ENCODE measurements at regions not wholly inside any gene's neighbourhood (a gene's known extent, or its start where the extent isn't known, plus 50 kb on each side); places are given as distances from the start of the nearest gene placed in this dataset.
A peak's percentile ranks its signal among the peaks of the same experiment; 100 is the strongest.

GRCh38 chr2:194126418-194126817 is 1530.6 kb upstream of the SLC39A10 start:
- no peak for DNase-seq
- no peak overlapping the region for H3K4me3 Mint-ChIP-seq
- no peaks in the 10 kb centered on the region for H3K9me3 ChIP-seq (ENCODE audit: control insufficient read depth, low read length, poor library complexity, severe bottlenecking)
- no peaks in the 10 kb centered on the region for H3K27me3 Mint-ChIP-seq
- H3K36me3 Mint-ChIP-seq (ENCODE audit: low read depth), result no peaks in the 10 kb centered on the region
- no peak overlapping the region for H3K27ac Mint-ChIP-seq
- H3K4me1 Mint-ChIP-seq, result no peaks in the 10 kb centered on the region
- ATAC-seq, result no peak

- Mint-ChIP-seq H3K27ac (no peak overlapping the region), H3K27me3 (no peaks in the 10 kb centered on the region), H3K4me1 (no peaks in the 10 kb centered on the region), H3K4me3 (no peak overlapping the region), H3K36me3 (ENCODE audit: low read depth) (no peaks in the 10 kb centered on the region)
- DNase-seq, result no peak
- no peaks in the 10 kb centered on the region for H3K9me3 ChIP-seq (ENCODE audit: control insufficient read depth, low read length, poor library complexity, severe bottlenecking)
- no peak for ATAC-seq
Measured at GRCh38 chr2:194116861-194117260, 1540.2 kb upstream of the SLC39A10 start.

GRCh38 chr2:194105358-194105757 is 1551.7 kb upstream of the SLC39A10 start:
- Mint-ChIP-seq H3K27me3 (no peaks in the 10 kb centered on the region), H3K27ac (no peak overlapping the region), H3K36me3 (ENCODE audit: low read depth) (no peaks in the 10 kb centered on the region), H3K4me3 (no peak overlapping the region), H3K4me1 (no peaks in the 10 kb centered on the region)
- DNase-seq (no peak), ATAC-seq (no peak)
- H3K9me3 ChIP-seq (ENCODE audit: control insufficient read depth, low read length, poor library complexity, severe bottlenecking), result no peaks in the 10 kb centered on the region

GRCh38 chr2:194104687-194105086 is 1552.3 kb upstream of the SLC39A10 start:
- no peaks in the 10 kb centered on the region for H3K9me3 ChIP-seq (ENCODE audit: control insufficient read depth, low read length, poor library complexity, severe bottlenecking)
- Mint-ChIP-seq H3K4me1 (no peaks in the 10 kb centered on the region), H3K4me3 (no peak overlapping the region), H3K27me3 (no peaks in the 10 kb centered on the region), H3K27ac (no peak overlapping the region), H3K36me3 (ENCODE audit: low read depth) (no peaks in the 10 kb centered on the region)
- ATAC-seq, result peak; percentile 63
- DNase-seq, result no peak

GRCh38 chr2:194103941-194104659 is 1552.9 kb upstream of the SLC39A10 start:
- no peak overlapping the region for H3K4me3 Mint-ChIP-seq
- H3K9me3 ChIP-seq (ENCODE audit: control insufficient read depth, low read length, poor library complexity, severe bottlenecking), result no peaks in the 10 kb centered on the region
- ATAC-seq (no peak), DNase-seq (no peak)
- no peak overlapping the region for H3K27ac Mint-ChIP-seq
- no peaks in the 10 kb centered on the region for H3K36me3 Mint-ChIP-seq (ENCODE audit: low read depth)
- H3K4me1 Mint-ChIP-seq, result no peaks in the 10 kb centered on the region
- no peaks in the 10 kb centered on the region for H3K27me3 Mint-ChIP-seq

- Mint-ChIP-seq H3K4me1 (no peaks in the 10 kb centered on the region), H3K4me3 (no peak overlapping the region), H3K27me3 (no peaks in the 10 kb centered on the region), H3K36me3 (ENCODE audit: low read depth) (no peaks in the 10 kb centered on the region), H3K27ac (no peak overlapping the region)
- DNase-seq (no peak), ATAC-seq (no peak)
- H3K9me3 ChIP-seq (ENCODE audit: control insufficient read depth, low read length, poor library complexity, severe bottlenecking), result no peaks in the 10 kb centered on the region
Measured at GRCh38 chr2:194102546-194102945, 1554.5 kb upstream of the SLC39A10 start.

- no peaks in the 10 kb centered on the region for H3K27me3 Mint-ChIP-seq
- no peaks in the 10 kb centered on the region for H3K4me1 Mint-ChIP-seq
- H3K27ac Mint-ChIP-seq, result no peak overlapping the region
- ATAC-seq (no peak), DNase-seq (no peak)
- no peak overlapping the region for H3K4me3 Mint-ChIP-seq
- no peaks in the 10 kb centered on the region for H3K36me3 Mint-ChIP-seq (ENCODE audit: low read depth)
- H3K9me3 ChIP-seq (ENCODE audit: control insufficient read depth, low read length, poor library complexity, severe bottlenecking), result no peaks in the 10 kb centered on the region
Measured at GRCh38 chr2:194100201-194100600, 1556.8 kb upstream of the SLC39A10 start.

GRCh38 chr2:194096402-194096801 is 1560.6 kb upstream of the SLC39A10 start:
- Mint-ChIP-seq H3K4me1 (no peaks in the 10 kb centered on the region), H3K27me3 (no peaks in the 10 kb centered on the region), H3K4me3 (no peak overlapping the region), H3K36me3 (ENCODE audit: low read depth) (no peaks in the 10 kb centered on the region), H3K27ac (no peak overlapping the region)
- H3K9me3 ChIP-seq (ENCODE audit: control insufficient read depth, low read length, poor library complexity, severe bottlenecking), result no peaks in the 10 kb centered on the region
- DNase-seq (no peak), ATAC-seq (no peak)

GRCh38 chr2:194095359-194095758 is 1561.7 kb upstream of the SLC39A10 start:
- Mint-ChIP-seq H3K4me1 (no peaks in the 10 kb centered on the region), H3K36me3 (ENCODE audit: low read depth) (no peaks in the 10 kb centered on the region), H3K27ac (no peak overlapping the region), H3K4me3 (no peak overlapping the region), H3K27me3 (no peaks in the 10 kb centered on the region)
- ATAC-seq, result no peak
- no peaks in the 10 kb centered on the region for H3K9me3 ChIP-seq (ENCODE audit: control insufficient read depth, low read length, poor library complexity, severe bottlenecking)
- no peak for DNase-seq

GRCh38 chr2:194090251-194090905 is 1566.6 kb upstream of the SLC39A10 start:
- no peak for ATAC-seq
- H3K36me3 Mint-ChIP-seq (ENCODE audit: low read depth), result no peaks in the 10 kb centered on the region
- no peak overlapping the region for H3K27ac Mint-ChIP-seq
- no peaks in the 10 kb centered on the region for H3K27me3 Mint-ChIP-seq
- no peaks in the 10 kb centered on the region for H3K9me3 ChIP-seq (ENCODE audit: control insufficient read depth, low read length, poor library complexity, severe bottlenecking)
- H3K4me3 Mint-ChIP-seq, result no peak overlapping the region
- no peaks in the 10 kb centered on the region for H3K4me1 Mint-ChIP-seq
- DNase-seq, result no peak

- DNase-seq (no peak), ATAC-seq (no peak)
- H3K9me3 ChIP-seq (ENCODE audit: control insufficient read depth, low read length, poor library complexity, severe bottlenecking), result no peaks in the 10 kb centered on the region
- no peaks in the 10 kb centered on the region for H3K36me3 Mint-ChIP-seq (ENCODE audit: low read depth)
- H3K27ac Mint-ChIP-seq, result no peak overlapping the region
- H3K27me3 Mint-ChIP-seq, result no peaks in the 10 kb centered on the region
- H3K4me3 Mint-ChIP-seq, result no peak overlapping the region
- no peaks in the 10 kb centered on the region for H3K4me1 Mint-ChIP-seq
Measured at GRCh38 chr2:194087089-194087958, 1569.7 kb upstream of the SLC39A10 start.

- H3K27ac Mint-ChIP-seq, result no peak overlapping the region
- no peaks in the 10 kb centered on the region for H3K36me3 Mint-ChIP-seq (ENCODE audit: low read depth)
- no peaks in the 10 kb centered on the region for H3K27me3 Mint-ChIP-seq
- DNase-seq, result no peak
- ATAC-seq, result no peak
- H3K4me3 Mint-ChIP-seq, result no peak overlapping the region
- no peaks in the 10 kb centered on the region for H3K9me3 ChIP-seq (ENCODE audit: control insufficient read depth, low read length, poor library complexity, severe bottlenecking)
- H3K4me1 Mint-ChIP-seq, result no peaks in the 10 kb centered on the region
Measured at GRCh38 chr2:194086129-194086528, 1570.9 kb upstream of the SLC39A10 start.

- no peaks in the 10 kb centered on the region for H3K9me3 ChIP-seq (ENCODE audit: control insufficient read depth, low read length, poor library complexity, severe bottlenecking)
- no peaks in the 10 kb centered on the region for H3K36me3 Mint-ChIP-seq (ENCODE audit: low read depth)
- no peak for ATAC-seq
- no peaks in the 10 kb centered on the region for H3K27me3 Mint-ChIP-seq
- H3K4me1 Mint-ChIP-seq, result no peaks in the 10 kb centered on the region
- H3K27ac Mint-ChIP-seq, result no peak overlapping the region
- no peak for DNase-seq
- no peak overlapping the region for H3K4me3 Mint-ChIP-seq
Measured at GRCh38 chr2:194079989-194080388, 1577.0 kb upstream of the SLC39A10 start.
